OCI-LY1 (cell line): ENCODE measurements at regions not wholly inside any gene's neighbourhood (a gene's known extent, or its start where the extent isn't known, plus 50 kb on each side); places are given as distances from the start of the nearest gene placed in this dataset.

Experiments
- CTCF ChIP-seq: fragments of 200-600 bp; sonication (generic), shearing (Covaris generic); IDR thresholded peaks from 2 replicates; pipeline ENCODE4 v1.5.1; 2017; ENCODE audit warnings: mild to moderate bottlenecking, antibody characterized with exemption, low read length, moderate library complexity, mixed read lengths
- EZH2 ChIP-seq: fragments of 200-600 bp; sonication (generic), shearing (Covaris generic); IDR thresholded peaks from 2 replicates; pipeline ENCODE4 v1.8.0; 2017; ENCODE audit warnings: borderline replicate concordance, mixed run types, mild to moderate bottlenecking, antibody characterized with exemption, low read length, moderate library complexity, mixed read lengths

GRCh38 chr2:14256890-14257289 is 375.6 kb upstream of the LRATD1 start:
- TF ChIP-seq CTCF (no peak), EZH2 (no peak)
